HG02642 (cell line): ENCODE measurements at regions not wholly inside any gene's neighbourhood (a gene's known extent, or its start where the extent isn't known, plus 50 kb on each side); places are given as distances from the start of the nearest gene placed in this dataset.
"Not testable (repeated sequence)": the region's sequence is repeated elsewhere in the genome, so short reads cannot be mapped to it uniquely, and the experiment has no call there.

Experiments
- ATAC-seq: cut with Tn5 transposase; IDR thresholded peaks from one replicate; pipeline ENCODE4 v1.9.1; 2021; ENCODE audit warnings: mild to moderate bottlenecking; ENCODE audit not compliant: unreplicated experiment, poor library complexity

GRCh38 chr15:81839387-81839786 lies 206.4 kb downstream of the MEX3B start:
- ATAC-seq, result no peak

- no peak for ATAC-seq
These were observed 210.1 kb downstream of the MEX3B start for GRCh38 chr15:81835731-81836130.

GRCh38 chr15:81830520-81830919 lies 215.3 kb downstream of the MEX3B start:
- ATAC-seq, result no peak

GRCh38 chr15:81829918-81830317 lies 215.9 kb downstream of the MEX3B start:
- no peak for ATAC-seq

GRCh38 chr15:81828135-81828534 lies 217.7 kb downstream of the MEX3B start:
- no peak for ATAC-seq

- ATAC-seq, result no peak
These were observed 220.7 kb downstream of the MEX3B start for GRCh38 chr15:81825136-81825535.

- ATAC-seq, result not testable (repeated sequence)
These were observed 223.2 kb downstream of the MEX3B start for GRCh38 chr15:81822587-81822986.

- no peak for ATAC-seq
These were observed 225.7 kb downstream of the MEX3B start for GRCh38 chr15:81819924-81820635.

GRCh38 chr15:81814882-81815455 lies 230.8 kb downstream of the MEX3B start:
- ATAC-seq, result no peak

- no peak for ATAC-seq
These were observed 232.6 kb downstream of the MEX3B start for GRCh38 chr15:81813215-81813614.

- ATAC-seq, result no peak
These were observed 233.4 kb downstream of the MEX3B start for GRCh38 chr15:81812456-81812855.

GRCh38 chr15:81811736-81812135 lies 234.1 kb downstream of the MEX3B start:
- no peak for ATAC-seq

- no peak for ATAC-seq
These were observed 236.3 kb downstream of the MEX3B start for GRCh38 chr15:81809543-81809942.

- ATAC-seq, result no peak
These were observed 238.0 kb downstream of the MEX3B start for GRCh38 chr15:81807806-81808205.

- ATAC-seq, result no peak
These were observed 238.6 kb downstream of the MEX3B start for GRCh38 chr15:81807186-81807585.

- no peak for ATAC-seq
These were observed 249.9 kb downstream of the MEX3B start for GRCh38 chr15:81795899-81796298.

- no peak for ATAC-seq
These were observed 253.2 kb downstream of the MEX3B start for GRCh38 chr15:81792646-81793045.

GRCh38 chr15:81791322-81791721 lies 254.5 kb downstream of the MEX3B start:
- not testable (repeated sequence) for ATAC-seq

- no peak for ATAC-seq
These were observed 256.4 kb downstream of the MEX3B start for GRCh38 chr15:81789403-81789802.

GRCh38 chr15:81786776-81787175 lies 259.0 kb downstream of the MEX3B start:
- no peak for ATAC-seq

- ATAC-seq, result no peak
These were observed 260.1 kb downstream of the MEX3B start for GRCh38 chr15:81785679-81786078.

GRCh38 chr15:81785181-81785580 lies 260.6 kb downstream of the MEX3B start:
- no peak for ATAC-seq
